CD4-positive, alpha-beta T cell (primary cell): ENCODE measurements at regions not wholly inside any gene's neighbourhood (a gene's known extent, or its start where the extent isn't known, plus 50 kb on each side); places are given as distances from the start of the nearest gene placed in this dataset.

ENCODE experiments used
- ATAC-seq: fragments of 200-7000 bp; cut with Tn5 transposase; one replicate; pipeline ENCODE4 v1.10.0; 2022; ENCODE audit warnings: mild to moderate bottlenecking; ENCODE audit not compliant: poor library complexity
- CTCF ChIA-PET: fragments of 350-600 bp; sonication (Branson Sonifier 250); formaldehyde crosslinking; loops from one replicate; lab custom pipeline; 2021; ENCODE audit warnings: antibody characterized with exemption, inconsistent platforms; lab: Charles Lee
- POLR2A ChIA-PET: fragments of 350-600 bp; sonication (Branson Sonifier 250); formaldehyde crosslinking; loops from one replicate; lab custom pipeline; 2021; ENCODE audit warnings: antibody characterized with exemption, inconsistent platforms; lab: Charles Lee
- DNase-seq, 14 experiments: peaks; one replicate each; pipeline ENCODE4 v3.0.0-alpha.2; 2013 to 2020; ENCODE audit warnings: mixed read lengths in 2 of 14
- H3K27ac ChIP-seq, 2 donors: one replicate each; pipeline versions ENCODE4 v1.5.1 to v1.7.0; 2013; ENCODE audit warnings: low read length in 2 of 2, low read depth in 1 of 2, mild to moderate bottlenecking in 1 of 2
- H3K27me3 ChIP-seq, 2 experiments: 1 replicate in 1 of 2; 2 replicates in 1 of 2; pipeline versions ENCODE4 v1.6.1 to v1.7.0; 2013; ENCODE audit warnings: low read length in 2 of 2, control low read depth in 1 of 2, mild to moderate bottlenecking in 1 of 2, moderate library complexity in 1 of 2; ENCODE audit not compliant: insufficient read depth in 2 of 2, control insufficient read depth in 1 of 2
- H3K36me3 ChIP-seq: one replicate; pipeline ENCODE4 v1.6.1; 2013; ENCODE audit warnings: low read length, control low read depth; ENCODE audit not compliant: insufficient read depth
- H3K4me1 ChIP-seq: one replicate; pipeline ENCODE4 v1.6.1; 2013; ENCODE audit warnings: low read length, control low read depth; ENCODE audit not compliant: insufficient read depth
- H3K4me3 ChIP-seq: one replicate; pipeline ENCODE4 v1.5.1; 2013; ENCODE audit warnings: mild to moderate bottlenecking, low read length, moderate library complexity
- H3K9me3 ChIP-seq, 2 experiments: 1 replicate in 1 of 2; 2 replicates in 1 of 2; pipeline versions ENCODE4 v1.6.1 to v1.7.0; 2013; ENCODE audit warnings: low read length in 2 of 2, mild to moderate bottlenecking in 2 of 2, control low read depth in 1 of 2, moderate library complexity in 1 of 2; ENCODE audit not compliant: control insufficient read depth in 1 of 2, insufficient read depth in 1 of 2
- H3K27ac Mint-ChIP-seq: one replicate; pipeline ENCODE4 v1.8.0; 2020; ENCODE audit warnings: mixed read lengths
- H3K27me3 Mint-ChIP-seq: one replicate; pipeline ENCODE4 v1.8.0; 2021; ENCODE audit warnings: mixed read lengths
- H3K36me3 Mint-ChIP-seq: one replicate; pipeline ENCODE4 v1.8.0; 2021; ENCODE audit warnings: low read depth, mixed read lengths
- H3K4me1 Mint-ChIP-seq: one replicate; pipeline ENCODE4 v1.8.0; 2021; ENCODE audit warnings: low read depth, mixed read lengths
- H3K4me3 Mint-ChIP-seq: one replicate; pipeline ENCODE4 v1.8.0; 2020; ENCODE audit warnings: mild to moderate bottlenecking, mixed read lengths
- H3K9me3 Mint-ChIP-seq: one replicate; pipeline ENCODE4 v1.8.0; 2020; ENCODE audit warnings: mixed read lengths
- intact Hi-C, 2 experiments: fragments of 100-400 bp; cut with DNase I in 1 of 2; cut with micrococcal nuclease in 1 of 2; formaldehyde crosslinking; loops; one replicate each; pipeline versions ENCODE4 v1.15.1 to v1.9.0; 2023 to 2025; cut with DNase I, micrococcal nuclease
- TF ChIP-seq, protein P1 (sequence below): fragments of 200-600 bp; IDR thresholded peaks from one replicate; pipeline ENCODE4 v1.8.0; 2022; ENCODE audit warnings: antibody characterized with exemption, mild to moderate bottlenecking

DNA sequence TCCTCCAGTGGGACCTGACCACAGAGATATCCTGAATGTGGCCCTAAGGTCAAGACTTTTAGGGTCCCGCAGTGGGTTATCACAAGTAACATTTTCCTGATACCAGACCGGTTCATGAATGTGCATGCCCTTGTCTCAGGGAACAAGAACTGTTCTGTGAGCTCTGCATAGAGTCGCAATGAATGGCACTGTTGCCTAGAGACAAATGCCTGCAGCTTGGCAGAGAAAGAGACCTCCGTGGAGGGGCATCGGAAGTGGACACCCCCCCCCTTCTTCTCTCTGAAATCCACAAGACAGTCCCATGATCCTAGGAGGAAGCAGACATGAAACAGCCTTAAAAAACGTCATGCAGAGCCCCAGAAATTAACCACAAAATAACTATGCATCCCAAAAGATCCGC, 714.4 kb upstream of the TSPY4 start:
- H3K27ac Mint-ChIP-seq, result no peak overlapping the region
- ChIA-PET CTCF (no interaction called here), POLR2A (no interaction called here)
- H3K9me3 ChIP-seq, result no peaks in the 10 kb centered on the region
- H3K27me3 Mint-ChIP-seq, result no peaks in the 10 kb centered on the region
- H3K4me3 ChIP-seq, result no peak overlapping the region
- no peaks in the 10 kb centered on the region for H3K9me3 Mint-ChIP-seq
- DNase-seq, result no peak
- H3K36me3 ChIP-seq, result no peaks in the 10 kb centered on the region
- H3K4me3 Mint-ChIP-seq, result no peak overlapping the region
- ATAC-seq, result no peak
- H3K4me1 ChIP-seq, result no peaks in the 10 kb centered on the region
- intact Hi-C loops, result no loop called here
- no peak overlapping the region for H3K27ac ChIP-seq
- no peaks in the 10 kb centered on the region for H3K36me3 Mint-ChIP-seq
- TF ChIP-seq, protein P1, sequence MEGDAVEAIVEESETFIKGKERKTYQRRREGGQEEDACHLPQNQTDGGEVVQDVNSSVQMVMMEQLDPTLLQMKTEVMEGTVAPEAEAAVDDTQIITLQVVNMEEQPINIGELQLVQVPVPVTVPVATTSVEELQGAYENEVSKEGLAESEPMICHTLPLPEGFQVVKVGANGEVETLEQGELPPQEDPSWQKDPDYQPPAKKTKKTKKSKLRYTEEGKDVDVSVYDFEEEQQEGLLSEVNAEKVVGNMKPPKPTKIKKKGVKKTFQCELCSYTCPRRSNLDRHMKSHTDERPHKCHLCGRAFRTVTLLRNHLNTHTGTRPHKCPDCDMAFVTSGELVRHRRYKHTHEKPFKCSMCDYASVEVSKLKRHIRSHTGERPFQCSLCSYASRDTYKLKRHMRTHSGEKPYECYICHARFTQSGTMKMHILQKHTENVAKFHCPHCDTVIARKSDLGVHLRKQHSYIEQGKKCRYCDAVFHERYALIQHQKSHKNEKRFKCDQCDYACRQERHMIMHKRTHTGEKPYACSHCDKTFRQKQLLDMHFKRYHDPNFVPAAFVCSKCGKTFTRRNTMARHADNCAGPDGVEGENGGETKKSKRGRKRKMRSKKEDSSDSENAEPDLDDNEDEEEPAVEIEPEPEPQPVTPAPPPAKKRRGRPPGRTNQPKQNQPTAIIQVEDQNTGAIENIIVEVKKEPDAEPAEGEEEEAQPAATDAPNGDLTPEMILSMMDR, result no peak
- H3K27me3 ChIP-seq, result no peaks in the 10 kb centered on the region
- no peaks in the 10 kb centered on the region for H3K4me1 Mint-ChIP-seq

DNA sequence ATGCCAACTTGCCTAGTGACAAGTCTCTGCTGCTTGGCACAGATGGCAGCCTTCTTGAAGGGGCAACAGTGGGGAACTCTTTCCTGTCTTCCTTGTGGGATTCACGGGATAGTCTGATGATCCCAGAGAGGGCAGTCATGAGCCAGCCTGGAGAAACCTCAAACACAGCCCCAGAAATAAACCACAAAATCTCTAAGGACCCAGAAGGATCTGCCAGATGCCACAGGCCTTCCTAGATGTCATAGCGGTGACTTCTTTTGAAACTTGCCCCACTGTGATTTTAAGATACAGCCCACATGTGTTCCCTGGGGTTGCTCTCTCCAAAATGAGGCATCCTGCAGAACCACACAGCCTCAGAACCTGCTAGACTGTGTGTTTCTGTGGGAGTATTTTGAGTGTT, 707.6 kb upstream of the TSPY4 start:
- no peaks in the 10 kb centered on the region for H3K4me1 ChIP-seq
- H3K9me3 ChIP-seq, result no peaks in the 10 kb centered on the region
- H3K27me3 ChIP-seq, result no peaks in the 10 kb centered on the region
- Mint-ChIP-seq H3K9me3 (no peaks in the 10 kb centered on the region), H3K27me3 (no peaks in the 10 kb centered on the region), H3K27ac (no peak overlapping the region), H3K4me1 (no peaks in the 10 kb centered on the region), H3K36me3 (no peaks in the 10 kb centered on the region), H3K4me3 (no peak overlapping the region)
- intact Hi-C loops, result no loop called here
- H3K27ac ChIP-seq, result no peak overlapping the region
- no peaks in the 10 kb centered on the region for H3K36me3 ChIP-seq
- no peak for ATAC-seq
- CTCF ChIA-PET, result no interaction called here
- H3K4me3 ChIP-seq, result no peak overlapping the region
- DNase-seq, result no peak
- POLR2A ChIA-PET, result no interaction called here
- TF ChIP-seq, protein P1, result no peak

DNA sequence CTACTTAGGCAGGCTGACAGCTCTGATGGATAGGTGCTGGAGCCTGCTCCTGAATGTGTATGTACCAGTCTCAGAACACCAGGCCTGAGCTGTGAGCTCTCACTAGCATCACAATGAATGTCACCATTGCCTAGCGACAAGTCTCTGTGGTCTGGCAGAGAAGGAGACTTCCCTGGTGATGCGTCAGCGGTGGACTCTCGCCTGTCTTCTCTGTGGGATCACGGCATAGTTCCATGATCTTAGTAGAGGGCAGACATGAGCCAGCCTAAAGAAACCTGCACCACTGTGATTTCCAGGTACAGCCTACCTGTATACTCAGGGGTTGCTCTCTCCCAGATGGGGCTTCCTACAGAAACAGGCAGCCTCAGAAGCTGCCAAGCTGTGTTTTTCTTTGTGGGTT, 699.2 kb upstream of the TSPY4 start:
- intact Hi-C loops, result no loop called here
- CTCF ChIA-PET, result no interaction called here

More for the DNA sequence above, 699.2 kb upstream of the TSPY4 start:
- H3K4me3 Mint-ChIP-seq, result no peak overlapping the region
- Histone ChIP-seq H3K4me3 (no peak overlapping the region), H3K9me3 (no peaks in the 10 kb centered on the region), H3K36me3 (no peaks in the 10 kb centered on the region), H3K27me3 (no peaks in the 10 kb centered on the region), H3K27ac (no peak overlapping the region), H3K4me1 (no peaks in the 10 kb centered on the region)
- POLR2A ChIA-PET, result no interaction called here
- TF ChIP-seq, protein P1, result no peak
- H3K27ac Mint-ChIP-seq, result no peak overlapping the region
- no peaks in the 10 kb centered on the region for H3K9me3 Mint-ChIP-seq
- no peak for DNase-seq
- H3K4me1 Mint-ChIP-seq, result no peaks in the 10 kb centered on the region
- H3K36me3 Mint-ChIP-seq, result no peaks in the 10 kb centered on the region
- no peak for ATAC-seq
- no peaks in the 10 kb centered on the region for H3K27me3 Mint-ChIP-seq
